Right atrium auricular region (tissue), 2 donors: ENCODE measurements at regions not wholly inside any gene's neighbourhood (a gene's known extent, or its start where the extent isn't known, plus 50 kb on each side); places are given as distances from the start of the nearest gene placed in this dataset.

Source experiments
- DNase-seq: peaks from one replicate; pipeline ENCODE4 v3.0.0-alpha.2; 2019; ENCODE audit warnings: low spot score
- H3K27ac ChIP-seq, 2 donors: fragments of 200-600 bp; sonication (generic); 1 replicate in 1 of 2; 2 replicates in 1 of 2; pipeline ENCODE4 v1.5.1; 2016 to 2019
- H3K27me3 ChIP-seq, 2 donors: fragments of 200-600 bp; sonication (generic); one replicate each; pipeline versions ENCODE4 v1.5.1 to v1.6.0; 2017 to 2019
- H3K36me3 ChIP-seq: fragments of 200-600 bp; sonication (generic); one replicate; pipeline ENCODE4 v1.5.1; 2016
- H3K4me1 ChIP-seq, 2 donors: fragments of 200-600 bp; sonication (generic); one replicate each; pipeline versions ENCODE4 v1.5.1 to v1.6.0; 2017 to 2019
- H3K4me3 ChIP-seq, 2 donors: fragments of 200-600 bp; sonication (generic); 1 replicate in 1 of 2; 2 replicates in 1 of 2; pipeline ENCODE4 v1.5.1; 2017 to 2019; ENCODE audit warnings: mild to moderate bottlenecking in 1 of 2, moderate library complexity in 1 of 2
- H3K9me3 ChIP-seq, 2 donors: fragments of 200-600 bp; sonication (generic); one replicate each; pipeline ENCODE4 v1.5.1; 2019
- CTCF ChIP-seq, 2 donors: fragments of 200-600 bp; sonication (generic); IDR thresholded peaks; one replicate each; pipeline ENCODE4 v1.5.1; 2019; ENCODE audit warnings: antibody characterized with exemption in 2 of 2

DNA sequence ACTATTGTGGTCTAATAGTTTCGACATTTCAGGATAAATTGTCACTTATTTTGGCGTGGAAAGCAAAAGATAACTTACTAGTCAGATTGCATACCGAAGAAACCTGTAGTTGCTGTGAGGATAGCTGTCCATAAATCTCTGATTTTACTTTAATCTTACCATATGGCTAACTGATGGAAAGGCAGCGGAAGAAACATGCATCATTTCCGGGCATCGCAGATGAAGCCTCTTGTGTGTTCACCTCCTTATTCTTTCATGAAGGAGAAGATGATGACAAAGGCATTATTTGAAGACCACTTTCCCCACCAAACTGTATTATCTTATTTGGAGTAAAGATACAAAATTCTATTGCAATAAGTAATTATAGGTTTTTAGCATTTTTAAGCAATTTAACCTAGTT lies 763.6 kb upstream of the SLITRK6 start:
- DNase-seq, result no peak
- TF ChIP-seq CTCF (IDR thresholded peaks at IDR 0.05), result no peak
- no peaks in the 10 kb centered on the region for H3K9me3 ChIP-seq
- H3K4me1 ChIP-seq, result no peaks in the 10 kb centered on the region
- no peak overlapping the region for H3K4me3 ChIP-seq
- H3K36me3 ChIP-seq, result no peaks in the 10 kb centered on the region
- no peak overlapping the region for H3K27ac ChIP-seq
- no peaks in the 10 kb centered on the region for H3K27me3 ChIP-seq

DNA sequence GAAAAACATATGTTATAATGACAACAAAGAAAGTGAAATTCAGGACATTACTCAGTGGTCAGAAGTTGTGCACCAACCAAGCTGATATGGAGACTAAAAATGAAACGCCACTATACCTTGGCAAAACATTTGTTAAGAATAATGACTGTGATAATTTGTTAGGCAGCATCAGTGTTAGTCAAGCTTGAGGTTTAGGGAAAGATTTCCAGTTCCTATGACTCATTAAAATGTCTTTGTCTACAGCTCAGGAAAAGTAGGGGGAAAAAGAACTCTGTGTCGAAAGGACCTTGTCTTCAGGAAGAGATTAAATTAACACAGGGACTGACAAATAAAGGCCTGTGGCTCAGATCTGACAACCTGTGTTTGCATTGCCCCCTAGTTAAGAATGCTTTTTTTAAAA lies 764.1 kb upstream of the SLITRK6 start:
- Histone ChIP-seq H3K27me3 (peaks cover 0 to under 1% of the 10 kb centered on the region in 2 donors), H3K36me3 (no peaks in the 10 kb centered on the region), H3K27ac (no peak overlapping the region), H3K4me1 (no peaks in the 10 kb centered on the region), H3K4me3 (no peak overlapping the region), H3K9me3 (no peaks in the 10 kb centered on the region)
- no peak for DNase-seq
- no peak for TF ChIP-seq CTCF (IDR thresholded peaks at IDR 0.05)

GRCh38 chr13:86567119-86567518 lies 767.9 kb upstream of the SLITRK6 start:
- no peak for DNase-seq
- Histone ChIP-seq H3K4me3 (no peak overlapping the region), H3K4me1 (no peaks in the 10 kb centered on the region), H3K27me3 (peaks cover 0 to 3% of the 10 kb centered on the region in 2 donors), H3K27ac (no peak overlapping the region), H3K9me3 (no peaks in the 10 kb centered on the region), H3K36me3 (no peaks in the 10 kb centered on the region)
- TF ChIP-seq CTCF (IDR thresholded peaks at IDR 0.05), result no peak

DNA sequence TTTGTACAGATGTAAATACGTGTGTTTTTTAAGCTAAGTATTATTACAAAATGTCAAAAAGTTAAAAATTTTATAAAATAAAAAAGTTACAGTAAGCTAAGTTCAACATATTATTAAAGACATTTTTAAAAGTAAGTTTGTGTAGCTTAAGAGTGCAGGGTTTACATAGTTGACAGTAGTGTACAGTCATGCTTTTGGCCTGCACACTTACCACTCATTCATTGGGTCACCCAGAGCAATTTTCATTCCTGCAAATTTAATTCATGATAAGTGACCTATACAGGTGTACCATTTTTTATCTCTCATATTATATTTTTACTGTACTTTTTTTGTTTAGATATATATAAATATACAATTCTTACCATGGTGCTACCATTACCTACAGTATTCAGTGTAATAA lies 769.9 kb upstream of the SLITRK6 start:
- Histone ChIP-seq H3K4me1 (no peaks in the 10 kb centered on the region), H3K27ac (no peak overlapping the region), H3K4me3 (no peak overlapping the region), H3K36me3 (no peaks in the 10 kb centered on the region), H3K27me3 (peaks cover 0 to 3% of the 10 kb centered on the region in 2 donors), H3K9me3 (no peaks in the 10 kb centered on the region)
- no peak for DNase-seq
- TF ChIP-seq CTCF (IDR thresholded peaks at IDR 0.05), result no peak

- no peak overlapping the region for H3K27ac ChIP-seq
- TF ChIP-seq CTCF (IDR thresholded peaks at IDR 0.05), result no peak
- no peaks in the 10 kb centered on the region for H3K4me1 ChIP-seq
- H3K27me3 ChIP-seq, result peaks cover 0 to 3% of the 10 kb centered on the region in 2 donors
- H3K4me3 ChIP-seq, result no peak overlapping the region
- H3K9me3 ChIP-seq, result no peaks in the 10 kb centered on the region
- DNase-seq, result no peak
- no peaks in the 10 kb centered on the region for H3K36me3 ChIP-seq
Observed at GRCh38 chr13:86569974-86570373, 770.8 kb upstream of the SLITRK6 start.

GRCh38 chr13:86572115-86572514 lies 772.9 kb upstream of the SLITRK6 start:
- H3K4me3 ChIP-seq, result no peak overlapping the region
- H3K27ac ChIP-seq, result no peak overlapping the region
- TF ChIP-seq CTCF (IDR thresholded peaks at IDR 0.05), result no peak
- H3K4me1 ChIP-seq, result no peaks in the 10 kb centered on the region
- no peak for DNase-seq
- peaks cover 0 to 3% of the 10 kb centered on the region in 2 donors for H3K27me3 ChIP-seq
- no peaks in the 10 kb centered on the region for H3K36me3 ChIP-seq
- no peaks in the 10 kb centered on the region for H3K9me3 ChIP-seq
